IPS DF 6.9 (cell line): ENCODE measurements at regions not wholly inside any gene's neighbourhood (a gene's known extent, or its start where the extent isn't known, plus 50 kb on each side); places are given as distances from the start of the nearest gene placed in this dataset.

Source experiments
- DNase-seq: peaks from one replicate; pipeline ENCODE4 v3.0.0-alpha.2; 2013; ENCODE audit warnings: low read depth, low spot score
- H3K27ac ChIP-seq: one replicate; pipeline ENCODE4 v1.5.1; 2013; ENCODE audit warnings: low read length, control low read depth
- H3K27me3 ChIP-seq: 2 replicates; pipeline ENCODE4 v1.6.1; 2013; ENCODE audit warnings: mild to moderate bottlenecking, low read length; ENCODE audit not compliant: control insufficient read depth, insufficient read depth
- H3K36me3 ChIP-seq: 2 replicates; pipeline ENCODE4 v1.6.1; 2013; ENCODE audit warnings: low read length; ENCODE audit not compliant: control insufficient read depth, insufficient read depth
- H3K4me1 ChIP-seq: 2 replicates; pipeline ENCODE4 v1.6.1; 2013; ENCODE audit warnings: low read length; ENCODE audit not compliant: control insufficient read depth, insufficient read depth
- H3K4me3 ChIP-seq: 2 replicates; pipeline ENCODE4 v1.5.1; 2013; ENCODE audit warnings: mild to moderate bottlenecking, low read length
- H3K9me3 ChIP-seq: 2 replicates; pipeline ENCODE4 v1.6.1; 2013; ENCODE audit warnings: low read length, inconsistent platforms; ENCODE audit not compliant: control insufficient read depth, insufficient read depth
- WGBS: extraction: QIAGEN DNeasy Blood & Tissue Kit; methylation state at CpG from one replicate; pipeline ENCODE4 v1.1.7; 2013; ENCODE audit warnings: mixed read lengths, missing lambda C conversion rate; ENCODE audit not compliant: insufficient read length, insufficient coverage; 5-methylcytosine and 5-hydroxymethylcytosine counted together

DNA sequence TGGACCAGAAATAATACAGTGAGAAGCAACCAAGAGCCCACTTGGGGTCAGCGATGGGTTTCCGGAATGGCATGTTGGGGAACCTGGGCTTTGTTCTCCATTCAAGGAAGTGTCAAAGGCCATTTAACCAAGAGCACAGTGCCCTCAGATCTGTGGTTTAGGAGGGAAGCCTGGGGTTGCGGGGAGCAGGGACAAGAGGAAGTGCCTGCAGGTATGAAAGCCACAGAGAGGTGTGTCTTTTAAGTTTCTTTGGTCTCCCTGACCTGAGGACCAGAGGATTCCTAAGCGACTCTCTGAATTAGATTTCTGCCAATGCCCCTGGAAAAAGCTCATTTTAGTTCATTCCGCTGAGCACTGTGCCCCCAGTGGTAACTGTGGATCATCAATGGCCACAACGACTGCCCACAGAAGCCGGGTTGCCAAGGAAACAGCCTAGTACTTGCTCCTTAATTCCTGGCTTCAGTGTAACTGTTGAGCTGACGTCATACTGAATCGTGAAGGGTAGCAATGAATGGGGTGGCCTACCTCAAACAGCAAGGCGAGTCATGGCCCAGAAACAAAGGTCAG lies 107.3 kb upstream of the SPIN1 start:
- no CpG with 5 or more reads among the region's 10 CpGs for WGBS
- DNase-seq = no peak
- H3K36me3 ChIP-seq = no peaks in the 10 kb centered on the region
- H3K9me3 ChIP-seq = 0 out of 2 replicates have a peak, but pooled peaks cover 1% of the 10 kb centered on the region
- H3K4me1 ChIP-seq = 0 out of 2 replicates have a peak, but pooled peaks cover 3% of the 10 kb centered on the region
- H3K27me3 ChIP-seq = no peaks in the 10 kb centered on the region
- no peak overlapping the region for H3K27ac ChIP-seq
- no peak overlapping the region for H3K4me3 ChIP-seq

DNA sequence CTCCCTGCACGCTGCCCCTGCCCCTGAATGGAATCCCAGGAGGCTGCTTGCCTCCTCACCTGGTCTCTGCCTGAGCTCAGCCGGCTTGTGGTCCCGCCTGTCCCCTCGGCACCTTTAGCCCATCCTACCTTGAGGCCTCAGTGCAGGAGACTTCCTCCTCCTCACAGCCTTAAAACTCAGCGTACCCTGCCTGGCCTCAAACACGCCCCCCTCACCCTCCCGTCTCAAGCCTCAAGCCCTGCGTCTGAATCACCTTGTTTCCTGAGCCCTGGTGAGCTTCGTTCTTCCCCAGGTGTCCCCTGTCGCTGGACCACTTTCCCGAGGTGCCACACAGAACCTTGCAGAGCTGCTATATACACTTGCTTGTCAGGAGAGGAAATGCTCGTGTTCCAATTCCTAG lies 110.2 kb upstream of the SPIN1 start:
- Histone ChIP-seq H3K4me3 (no peak overlapping the region), H3K9me3 (no peaks in the 10 kb centered on the region), H3K4me1 (peaks cover 5% of the 10 kb centered on the region; the same call in 1 of the 2 replicates), H3K27ac (no peak overlapping the region), H3K36me3 (no peaks in the 10 kb centered on the region), H3K27me3 (no peaks in the 10 kb centered on the region)
- no peak for DNase-seq
- WGBS = no CpG with 5 or more reads among the region's 12 CpGs

DNA sequence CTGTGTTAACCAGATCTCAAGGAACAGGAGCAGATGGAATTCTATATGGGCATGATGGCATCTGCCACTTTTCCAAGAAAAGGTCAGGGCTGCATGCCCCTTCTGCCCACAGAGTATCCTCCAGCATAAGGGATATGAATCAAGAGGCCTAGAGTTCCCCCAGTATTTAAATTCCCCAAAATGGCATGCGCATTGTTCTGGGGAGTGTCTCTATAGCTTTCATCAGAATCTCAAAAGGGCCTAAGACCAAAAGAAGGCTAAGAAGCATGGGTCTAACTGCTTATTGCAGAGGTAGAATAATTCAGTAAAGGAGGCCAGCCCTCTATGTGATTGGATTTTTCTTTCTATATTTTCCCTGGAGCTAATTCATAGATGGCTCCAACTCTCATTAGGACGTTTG lies 114.2 kb upstream of the SPIN1 start:
- H3K27ac ChIP-seq = no peak overlapping the region
- H3K36me3 ChIP-seq = no peaks in the 10 kb centered on the region
- WGBS = no CpG with 5 or more reads among the region's 2 CpGs

DNA sequence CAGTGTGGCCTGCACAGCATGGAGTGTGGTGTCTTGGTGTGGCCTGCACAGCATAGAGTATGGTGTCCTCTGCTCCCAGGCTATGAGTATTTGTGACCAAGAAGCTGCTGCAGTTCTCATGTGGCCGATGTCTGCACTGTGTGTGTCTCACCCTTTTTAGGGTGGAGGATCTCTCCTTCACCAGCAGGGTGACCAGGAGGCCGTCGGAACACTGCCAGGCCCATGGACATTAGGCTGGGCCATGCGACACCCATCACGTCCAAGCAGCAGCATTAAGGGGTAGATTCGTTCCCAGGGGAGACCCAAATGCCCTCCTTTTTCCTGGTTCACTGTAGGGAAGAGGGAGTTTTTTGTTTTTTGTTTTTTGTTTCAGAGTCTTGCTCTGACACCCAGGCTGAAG lies 115.3 kb upstream of the SPIN1 start:
- H3K27ac ChIP-seq = no peak overlapping the region

More for the DNA sequence above, 114.2 kb upstream of the SPIN1 start:
- DNase-seq = no peak
- H3K4me3 ChIP-seq = no peak overlapping the region
- H3K9me3 ChIP-seq = no peaks in the 10 kb centered on the region
- peaks cover 2% of the 10 kb centered on the region; the same call in 1 of the 2 replicates for H3K4me1 ChIP-seq
- H3K27me3 ChIP-seq = no peaks in the 10 kb centered on the region

DNA sequence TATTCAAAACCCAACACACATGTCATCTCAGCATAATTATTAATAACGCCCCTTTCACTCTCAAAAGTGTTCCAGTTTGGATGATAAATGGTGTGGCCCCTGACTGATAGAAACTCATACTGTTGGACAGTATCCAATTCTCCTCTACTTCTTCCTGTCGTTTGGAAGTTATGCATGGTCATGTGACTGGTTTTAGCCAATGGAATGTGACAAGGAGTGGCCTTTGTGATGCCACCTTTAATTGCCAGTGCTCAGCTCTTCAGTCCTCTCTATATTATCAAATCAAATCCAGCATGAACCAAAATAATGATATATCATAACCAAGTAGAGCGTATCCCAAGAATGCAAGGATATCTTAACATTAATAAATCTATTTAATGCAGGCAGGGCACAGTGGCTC lies 117.8 kb upstream of the SPIN1 start:
- WGBS = no CpG with 5 or more reads among the region's 3 CpGs
- no peak overlapping the region for H3K27ac ChIP-seq
- no peak overlapping the region for H3K4me3 ChIP-seq
- no peaks in the 10 kb centered on the region for H3K36me3 ChIP-seq
- H3K9me3 ChIP-seq = no peaks in the 10 kb centered on the region
- no peaks in the 10 kb centered on the region for H3K27me3 ChIP-seq
- no peak for DNase-seq
- peaks cover 2% of the 10 kb centered on the region; the same call in 1 of the 2 replicates for H3K4me1 ChIP-seq

More for the DNA sequence above, 115.3 kb upstream of the SPIN1 start:
- Histone ChIP-seq H3K27me3 (no peaks in the 10 kb centered on the region), H3K36me3 (no peaks in the 10 kb centered on the region), H3K4me1 (peaks cover 2% of the 10 kb centered on the region; the same call in 1 of the 2 replicates), H3K9me3 (no peaks in the 10 kb centered on the region), H3K4me3 (no peak overlapping the region)
- DNase-seq = no peak
- no CpG with 5 or more reads among the region's 6 CpGs for WGBS

DNA sequence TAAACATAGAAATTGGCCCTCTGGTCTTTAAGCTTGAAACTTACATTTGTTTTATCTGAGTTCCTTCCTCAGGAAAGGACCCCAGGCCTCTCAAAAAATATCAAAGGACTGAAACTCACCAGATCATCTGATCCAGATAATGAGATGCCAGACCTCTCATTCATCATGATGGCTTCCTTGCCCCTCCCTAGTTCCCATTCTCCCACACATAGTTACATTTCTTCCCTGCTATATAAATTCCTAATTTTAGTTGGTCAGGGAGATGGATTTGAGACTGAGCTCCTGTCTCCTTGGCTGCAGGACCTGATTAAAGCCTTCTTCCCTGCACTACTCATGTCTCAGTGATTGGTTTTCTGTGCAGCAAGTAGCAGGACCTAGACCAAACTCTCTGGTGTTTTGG lies 119.4 kb upstream of the SPIN1 start:
- Histone ChIP-seq H3K36me3 (no peaks in the 10 kb centered on the region), H3K27me3 (no peaks in the 10 kb centered on the region), H3K4me1 (no peaks in the 10 kb centered on the region; the same call in 1 of the 2 replicates), H3K27ac (no peak overlapping the region), H3K9me3 (no peaks in the 10 kb centered on the region), H3K4me3 (no peak overlapping the region)
- no peak for DNase-seq

DNA sequence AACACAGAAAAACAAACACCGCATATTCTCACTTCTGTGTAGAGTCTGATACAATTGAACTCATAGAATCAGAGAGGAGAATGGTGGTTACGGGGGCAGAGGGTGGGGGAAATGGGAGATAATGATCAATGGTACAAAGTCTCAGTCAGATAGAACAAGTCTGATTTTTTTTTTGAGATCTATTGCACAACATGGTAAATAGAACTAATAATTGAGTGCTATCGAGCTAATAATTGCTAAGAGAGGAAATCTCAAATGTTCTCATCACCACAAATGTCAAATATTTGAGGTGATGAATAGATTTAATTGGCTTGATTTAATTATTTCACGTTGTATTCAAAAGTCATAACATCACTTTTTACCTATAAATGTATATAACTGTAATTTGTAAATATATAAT lies 121.0 kb upstream of the SPIN1 start:
- no peak for DNase-seq
- no peaks in the 10 kb centered on the region for H3K9me3 ChIP-seq
- H3K27me3 ChIP-seq = no peaks in the 10 kb centered on the region
- H3K36me3 ChIP-seq = no peaks in the 10 kb centered on the region
- H3K4me3 ChIP-seq = no peak overlapping the region
- no peak overlapping the region for H3K27ac ChIP-seq
- WGBS = no CpG with 5 or more reads among the region's 4 CpGs
- H3K4me1 ChIP-seq = no peaks in the 10 kb centered on the region

DNA sequence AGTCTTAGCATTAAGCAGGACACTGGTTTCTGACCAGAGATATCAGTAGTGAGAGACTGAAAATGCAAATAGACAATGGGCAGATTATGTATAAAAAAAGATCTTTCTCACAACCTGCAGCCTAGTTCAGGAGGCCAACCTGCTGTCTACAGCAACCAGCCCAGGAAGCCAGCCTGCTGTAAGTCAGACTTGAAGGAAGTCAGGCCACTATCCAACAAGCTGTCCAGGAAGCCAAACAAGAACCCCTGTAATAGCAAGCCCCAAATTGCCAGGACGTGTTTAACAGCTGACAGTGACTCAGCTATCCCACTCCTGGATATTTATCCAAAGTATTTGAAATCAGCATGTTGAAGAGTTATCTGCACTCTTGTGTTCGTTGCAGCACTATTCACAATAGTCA lies 121.8 kb upstream of the SPIN1 start:
- DNase-seq = no peak
- no peak overlapping the region for H3K27ac ChIP-seq

DNA sequence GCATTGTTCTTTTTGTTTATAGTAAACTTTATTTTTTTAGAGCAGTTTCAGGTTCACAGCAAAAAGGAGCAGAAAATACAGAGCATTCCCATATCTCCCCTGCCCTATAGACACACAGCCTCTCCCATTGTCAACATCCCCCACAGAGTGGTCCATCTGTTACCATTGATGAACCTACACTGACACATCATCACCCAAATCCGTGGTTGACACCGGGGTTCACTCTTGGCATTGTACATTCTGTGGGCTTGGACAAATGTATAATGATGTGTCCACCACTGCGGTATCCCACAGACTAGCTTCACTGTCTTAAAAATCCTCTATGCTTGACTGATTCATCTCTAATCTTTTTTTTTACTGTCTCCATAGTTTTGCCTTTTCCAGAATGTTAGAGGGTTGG lies 120.7 kb upstream of the SPATA31C2 start:
- H3K4me1 ChIP-seq = no peaks in the 10 kb centered on the region
- no peak for DNase-seq
- WGBS = no CpG with 5 or more reads among the region's 3 CpGs
- H3K27ac ChIP-seq = no peak overlapping the region
- H3K9me3 ChIP-seq = no peaks in the 10 kb centered on the region
- H3K27me3 ChIP-seq = no peaks in the 10 kb centered on the region
- H3K4me3 ChIP-seq = no peak overlapping the region
- H3K36me3 ChIP-seq = no peaks in the 10 kb centered on the region

More for the DNA sequence above, 121.8 kb upstream of the SPIN1 start:
- no peaks in the 10 kb centered on the region for H3K36me3 ChIP-seq
- H3K27me3 ChIP-seq = no peaks in the 10 kb centered on the region
- no peak overlapping the region for H3K4me3 ChIP-seq
- no CpG with 5 or more reads among the region's 2 CpGs for WGBS
- no peaks in the 10 kb centered on the region for H3K4me1 ChIP-seq
- no peaks in the 10 kb centered on the region for H3K9me3 ChIP-seq

DNA sequence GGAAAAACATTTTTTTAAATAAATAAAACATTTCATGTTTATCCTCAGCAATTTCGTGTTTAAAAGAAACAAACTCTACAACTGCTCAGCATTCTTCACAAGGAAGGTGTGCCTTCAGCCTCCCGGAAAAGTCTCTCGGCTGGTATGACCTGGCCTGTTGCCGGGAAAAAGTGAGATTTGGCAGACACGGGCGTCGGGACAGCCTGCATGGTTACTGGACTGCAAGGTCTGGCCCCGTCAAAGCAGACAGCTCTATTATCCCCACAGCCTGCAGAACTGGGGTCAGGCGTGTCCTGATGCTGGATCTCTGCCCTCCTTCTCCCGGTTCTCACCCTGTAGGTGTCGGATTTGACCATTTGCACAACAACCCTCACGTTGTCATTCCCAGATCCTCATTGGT lies 120.3 kb upstream of the SPATA31C2 start:
- WGBS = 100% methylated on average over 1 of the region's 12 CpGs

DNA sequence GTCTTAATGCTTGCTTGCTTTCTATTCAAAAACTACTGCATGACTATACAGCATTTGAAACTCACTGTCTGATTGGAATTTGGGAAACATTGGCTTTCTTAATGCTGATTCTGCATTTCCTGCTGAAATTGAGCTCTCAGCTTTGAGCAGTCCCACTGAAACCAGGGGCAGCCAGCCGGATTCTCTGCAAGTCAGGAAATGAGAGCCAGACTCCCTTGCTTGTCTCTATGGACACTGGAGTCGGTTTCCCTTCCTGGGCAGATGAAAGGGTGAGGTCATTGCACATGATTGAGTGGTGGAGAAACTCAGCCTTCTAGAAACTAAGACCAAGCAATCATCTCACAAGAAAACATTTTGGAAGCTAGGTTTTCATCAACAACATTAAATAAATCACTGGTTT lies 119.7 kb upstream of the SPATA31C2 start:
- Histone ChIP-seq H3K27me3 (no peaks in the 10 kb centered on the region), H3K27ac (no peak overlapping the region), H3K4me1 (no peaks in the 10 kb centered on the region), H3K4me3 (no peak overlapping the region), H3K9me3 (no peaks in the 10 kb centered on the region), H3K36me3 (no peaks in the 10 kb centered on the region)
- WGBS = no CpG with 5 or more reads among the region's 2 CpGs
- no peak for DNase-seq

More for the DNA sequence above, 120.3 kb upstream of the SPATA31C2 start:
- DNase-seq = no peak
- Histone ChIP-seq H3K27ac (no peak overlapping the region), H3K36me3 (no peaks in the 10 kb centered on the region), H3K9me3 (no peaks in the 10 kb centered on the region), H3K27me3 (no peaks in the 10 kb centered on the region), H3K4me1 (no peaks in the 10 kb centered on the region), H3K4me3 (no peak overlapping the region)
